GM21390 (cell line): ENCODE measurements at regions not wholly inside any gene's neighbourhood (a gene's known extent, or its start where the extent isn't known, plus 50 kb on each side); places are given as distances from the start of the nearest gene placed in this dataset.
A peak's percentile ranks its signal among the peaks of the same experiment; 100 is the strongest.
"Not testable (repeated sequence)": the region's sequence is repeated elsewhere in the genome, so short reads cannot be mapped to it uniquely, and the experiment has no call there.

Experiments used
- ATAC-seq: cut with Tn5 transposase; IDR thresholded peaks from one replicate; pipeline ENCODE4 v1.9.1; 2021; ENCODE audit not compliant: unreplicated experiment

GRCh38 chr9:129418451-129418850, 202.4 kb downstream of the C9orf50 start:
- no peak for ATAC-seq

- no peak for ATAC-seq
Measured at GRCh38 chr9:129416821-129417539, 203.9 kb downstream of the C9orf50 start.

- ATAC-seq, result no peak
Measured at GRCh38 chr9:129415942-129416651, 204.8 kb downstream of the C9orf50 start.

GRCh38 chr9:129414993-129415941, 205.6 kb downstream of the C9orf50 start:
- no peak for ATAC-seq

- ATAC-seq, result no peak
Measured at GRCh38 chr9:129414377-129414992, 206.4 kb downstream of the C9orf50 start.

DNA sequence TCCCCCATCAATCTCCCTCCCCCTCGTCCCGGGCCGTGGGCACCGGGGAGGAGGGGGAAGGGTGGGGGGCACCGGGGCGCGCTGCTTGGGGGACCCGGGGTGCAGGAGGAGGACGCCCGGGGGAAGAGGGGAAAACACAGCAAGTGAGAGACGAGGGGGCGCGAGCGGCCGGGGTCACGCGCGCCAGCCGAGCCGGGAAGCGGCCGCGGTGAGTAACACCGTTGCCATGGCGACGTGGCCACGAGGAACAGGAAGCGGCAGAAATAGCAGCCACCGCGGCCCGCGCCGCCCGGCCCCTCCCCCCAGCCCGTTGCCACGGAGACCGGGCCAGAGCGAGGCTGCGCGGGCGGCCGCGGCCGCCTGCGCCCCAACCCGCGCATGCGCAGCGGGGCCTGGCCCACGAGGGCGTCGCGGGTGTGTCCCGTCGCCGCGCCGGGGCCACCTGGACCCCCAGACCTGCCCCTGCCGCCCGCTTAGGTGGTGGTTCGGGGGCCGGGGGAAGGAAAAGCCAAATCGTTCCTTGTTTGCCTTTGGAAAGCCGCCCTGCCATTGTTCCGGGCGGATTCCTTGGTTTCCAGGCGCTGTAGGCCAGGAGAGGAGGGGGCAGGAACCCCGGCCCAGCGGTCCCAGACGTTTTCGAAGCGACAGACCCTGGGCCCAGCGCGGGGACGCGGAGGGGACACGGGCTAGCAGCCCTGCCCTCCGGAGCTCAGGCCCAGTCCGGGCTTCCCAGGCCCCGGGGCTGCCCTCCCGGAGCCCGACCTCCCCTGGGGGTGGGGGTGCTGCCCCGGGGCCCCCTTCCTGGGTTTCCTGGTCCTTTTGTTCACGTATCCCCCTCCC, 207.1 kb downstream of the C9orf50 start:
- ATAC-seq, result peak; percentile 81

DNA sequence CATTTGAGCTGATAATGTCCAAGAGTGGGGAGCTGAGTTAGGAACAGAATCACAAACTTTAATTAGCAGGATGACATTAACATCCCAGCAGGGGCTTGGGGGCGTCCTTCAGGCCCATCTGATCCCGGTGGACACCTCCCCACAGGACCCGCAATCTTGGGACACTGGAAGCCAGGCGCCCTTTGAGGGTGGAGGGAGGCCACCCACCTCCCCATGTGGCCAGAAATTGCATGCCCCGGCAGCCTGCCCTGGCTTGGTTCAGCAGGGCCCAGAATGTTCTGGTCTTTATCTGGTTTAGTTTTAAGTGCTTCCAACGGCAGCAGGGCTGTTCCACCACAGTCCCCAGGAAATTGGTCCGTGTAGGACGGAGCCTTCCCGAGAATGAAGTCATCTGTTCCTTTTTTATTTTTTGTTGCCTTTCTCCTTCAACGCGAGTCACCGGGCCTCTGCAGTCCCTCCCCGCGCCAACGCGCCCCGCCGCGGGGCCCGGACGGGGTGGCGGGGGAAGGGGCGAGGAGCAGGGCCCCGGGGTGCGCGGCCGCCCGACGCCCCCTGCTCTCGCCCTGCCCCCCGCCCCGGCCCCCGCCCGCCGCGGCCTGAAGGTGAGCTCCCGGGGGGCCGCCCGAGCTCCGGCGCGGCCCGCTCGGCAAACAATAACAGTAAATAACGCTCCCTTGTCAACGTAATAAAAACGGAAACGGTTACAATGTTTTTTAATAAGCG, 207.9 kb downstream of the C9orf50 start:
- peak; percentile 31 for ATAC-seq

DNA sequence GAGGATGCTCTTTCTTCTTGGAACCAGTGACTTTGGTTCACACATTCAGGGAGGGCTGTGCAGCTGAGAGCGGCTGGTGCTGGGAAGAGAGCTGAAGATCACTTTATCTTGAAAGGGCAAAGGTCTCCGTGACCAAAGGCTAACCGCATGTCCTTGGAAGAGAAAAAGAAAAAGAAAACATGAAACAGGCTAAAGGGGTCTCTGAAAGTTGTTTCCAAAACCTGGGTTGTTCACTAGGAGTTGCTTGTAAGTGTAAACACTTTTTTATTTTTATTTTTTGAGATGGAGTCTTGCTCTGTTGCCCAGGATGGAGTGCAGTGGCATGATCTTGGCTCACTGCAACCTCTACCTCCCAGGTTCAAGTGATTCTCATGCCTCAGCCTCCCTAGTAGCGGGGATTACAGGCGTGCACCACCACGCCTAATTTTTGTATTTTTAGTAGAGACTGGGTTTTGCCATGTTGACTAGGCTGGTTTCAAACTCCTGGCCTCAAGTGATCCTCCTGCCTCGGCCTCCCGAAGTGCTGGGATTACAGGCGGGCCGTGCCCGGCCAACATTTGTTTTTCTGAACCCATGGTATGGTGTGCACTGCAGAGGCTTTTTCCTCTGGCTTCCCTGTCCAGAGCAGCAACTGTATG, 208.6 kb downstream of the C9orf50 start:
- ATAC-seq, result not testable (repeated sequence)

GRCh38 chr9:129411501-129412175, 209.3 kb downstream of the C9orf50 start:
- no peak for ATAC-seq

GRCh38 chr9:129410226-129410625, 210.7 kb downstream of the C9orf50 start:
- ATAC-seq, result no peak

GRCh38 chr9:129408535-129409215, 212.2 kb downstream of the C9orf50 start:
- no peak for ATAC-seq

GRCh38 chr9:129407905-129408452, 212.9 kb downstream of the C9orf50 start:
- ATAC-seq, result no peak

DNA sequence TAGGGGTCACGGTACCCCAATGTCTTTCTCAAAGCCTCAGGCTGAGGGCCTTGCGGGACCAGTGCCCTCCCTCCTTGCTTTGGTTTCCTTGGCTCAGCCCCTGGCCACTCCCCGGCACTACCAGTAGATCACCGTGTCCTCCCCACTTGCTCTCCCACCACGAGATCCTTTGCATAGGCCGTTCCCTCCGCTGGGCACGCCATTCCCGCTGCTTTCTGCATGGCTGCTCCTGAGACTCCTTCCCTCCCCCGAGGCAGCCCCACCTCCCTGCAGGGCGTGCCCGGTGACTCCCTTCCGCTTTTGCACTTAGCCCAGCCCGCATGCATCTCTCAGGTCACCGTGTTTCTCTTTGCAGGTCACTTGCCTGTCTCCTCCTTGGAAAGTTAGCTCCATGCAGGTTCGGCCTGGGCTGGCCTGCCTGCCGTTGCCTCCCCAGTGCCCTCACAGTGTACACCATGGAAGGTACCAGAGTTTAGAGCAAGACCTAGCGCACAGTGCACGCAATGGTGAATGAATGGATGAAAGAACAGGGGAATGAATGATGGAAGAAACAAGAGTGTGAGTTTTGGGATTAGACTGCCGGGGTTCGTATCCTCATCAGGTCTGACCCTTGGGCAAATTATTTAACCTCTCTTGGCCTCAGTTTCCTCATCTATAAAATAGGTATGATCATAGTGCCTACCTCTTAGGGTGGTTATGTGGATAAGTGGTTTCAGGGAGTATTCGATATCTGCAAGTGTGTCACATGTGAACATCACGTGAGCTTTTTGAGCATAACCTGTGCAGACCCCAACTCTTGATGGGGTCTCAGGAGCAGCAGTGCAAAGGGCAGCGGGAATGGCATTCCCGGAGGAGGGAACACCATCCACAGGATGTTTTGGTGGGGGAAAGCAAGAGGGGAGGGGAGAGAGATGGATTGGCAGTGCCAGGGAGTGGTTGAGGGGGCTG, 214.3 kb downstream of the C9orf50 start:
- ATAC-seq, result no peak

GRCh38 chr9:129405827-129406213, 215.1 kb downstream of the C9orf50 start:
- no peak for ATAC-seq

- no peak for ATAC-seq
Measured at GRCh38 chr9:129405089-129405826, 215.6 kb downstream of the C9orf50 start.

GRCh38 chr9:129404621-129405020, 216.3 kb downstream of the C9orf50 start:
- no peak for ATAC-seq
